Neural cell (in vitro differentiated cells): ENCODE measurements at regions not wholly inside any gene's neighbourhood (a gene's known extent, or its start where the extent isn't known, plus 50 kb on each side); places are given as distances from the start of the nearest gene placed in this dataset.

ENCODE experiments used
- CTCF ChIP-seq: fragments of 450-650 bp; IDR thresholded peaks from 2 replicates; pipeline ENCODE4 v1.5.1; 2014; ENCODE audit warnings: antibody characterized with exemption, mild to moderate bottlenecking, moderate library complexity; ENCODE audit not compliant: poor library complexity, severe bottlenecking
- EZH2 ChIP-seq: fragments of 200-600, 300-800 bp; shearing (Covaris generic), sonication (generic); IDR thresholded peaks from 2 replicates; pipeline ENCODE4 v1.6.1; 2014; ENCODE audit warnings: antibody characterized with exemption, low read length, borderline replicate concordance, mild to moderate bottlenecking; ENCODE audit not compliant: insufficient read depth, poor library complexity, severe bottlenecking
- REST ChIP-seq: IDR thresholded peaks from 2 replicates; pipeline ENCODE4 v1.6.1; 2012; ENCODE audit warnings: borderline replicate concordance
- TAF1 ChIP-seq: IDR thresholded peaks from 2 replicates; pipeline ENCODE4 v1.6.1; 2012; ENCODE audit warnings: low read depth

DNA sequence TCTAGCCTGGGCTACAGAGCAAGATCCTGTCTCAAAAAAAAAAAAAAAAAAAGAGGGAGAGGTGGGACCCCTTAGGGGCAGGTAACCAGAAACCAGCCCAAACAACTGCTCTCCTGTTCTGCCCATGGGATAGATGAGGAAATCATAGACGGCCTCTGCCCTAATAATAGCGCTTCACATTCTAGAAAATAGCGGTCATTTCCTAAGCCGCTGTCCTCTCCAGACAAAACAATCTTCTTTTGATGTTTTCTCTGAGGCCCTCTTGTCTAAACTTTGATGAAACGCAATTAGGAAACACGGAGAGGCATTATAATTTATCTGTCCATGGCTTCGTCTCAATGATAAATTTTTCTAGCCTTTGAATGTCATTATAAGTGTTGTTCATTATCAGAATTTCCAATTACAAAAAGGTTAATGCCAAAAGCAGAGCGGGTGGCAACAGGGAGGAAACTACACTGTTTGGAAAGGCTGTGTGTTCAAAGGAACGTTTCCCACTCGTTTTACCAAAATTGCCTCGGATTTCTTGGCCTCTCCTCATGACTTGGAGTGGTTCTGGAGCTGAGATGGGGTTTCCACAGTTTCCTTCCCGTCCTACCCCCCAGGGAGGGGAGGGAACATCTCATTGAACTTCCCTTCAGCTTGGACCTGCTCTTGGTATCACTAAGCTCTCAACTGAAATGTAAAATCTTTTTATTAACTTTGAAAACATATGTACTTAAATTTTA is 151.6 kb upstream of the ZNF236 start:
- no peak for TF ChIP-seq CTCF
- no peak for TF ChIP-seq EZH2
- no peak for TF ChIP-seq REST
- no peak for TF ChIP-seq TAF1
